T-cell (primary cell): ENCODE measurements at regions not wholly inside any gene's neighbourhood (a gene's known extent, or its start where the extent isn't known, plus 50 kb on each side); places are given as distances from the start of the nearest gene placed in this dataset.

Experiments
- ATAC-seq, 4 experiments: fragments of 200-7000 bp in 3 of 4; fragments of 150-1000 bp in 1 of 4; cut with Tn5 transposase; replicated peaks in 1 of 4; 1 replicate in 3 of 4; 2 replicates in 1 of 4; pipeline ENCODE4 v1.10.0; 2021; ENCODE audit warnings: moderate library complexity in 3 of 4, mild to moderate bottlenecking in 2 of 4, moderate number of reproducible peaks in 1 of 4
- CTCF ChIA-PET, 2 donors: fragments of 300-600 bp; sonication (Branson Sonifier 250); formaldehyde crosslinking; loops; one replicate each; lab custom pipeline; 2022; ENCODE audit warnings: antibody characterized with exemption in 2 of 2; lab: Charles Lee
- POLR2A ChIA-PET, 2 donors: fragments of 300-600 bp; sonication (Branson Sonifier 250); formaldehyde crosslinking; loops; one replicate each; lab custom pipeline; 2022; ENCODE audit warnings: antibody characterized with exemption in 2 of 2; lab: Charles Lee
- DNase-seq, 35 experiments: peaks; one replicate each; pipeline versions ENCODE4 v3.0.0 to v3.0.0-alpha.2; 2013 to 2023
- H3K27ac ChIP-seq: one replicate; pipeline ENCODE4 v1.5.1; 2013; ENCODE audit warnings: low read length
- H3K27me3 ChIP-seq, 2 experiments: replicated peaks in 1 of 2; 1 replicate in 1 of 2; 2 replicates in 1 of 2; pipeline versions ENCODE4 v1.6.1 to v1.7.0; 2013; ENCODE audit warnings: low read length in 1 of 2, mixed read lengths in 1 of 2; ENCODE audit not compliant: control insufficient read depth in 2 of 2, insufficient read depth in 2 of 2; ENCODE audit errors: extremely low read depth in 1 of 2
- H3K36me3 ChIP-seq, 2 donors: 1 replicate in 1 of 2; 2 replicates in 1 of 2; pipeline versions ENCODE4 v1.6.1 to v1.7.0; 2013; ENCODE audit warnings: low read length in 1 of 2; ENCODE audit not compliant: control insufficient read depth in 2 of 2, insufficient read depth in 1 of 2; ENCODE audit errors: extremely low read depth in 1 of 2
- H3K4me1 ChIP-seq, 2 experiments: 1 replicate in 1 of 2; 2 replicates in 1 of 2; pipeline versions ENCODE4 v1.6.1 to v1.7.0; 2013; ENCODE audit warnings: low read length in 2 of 2, mixed read lengths in 1 of 2; ENCODE audit not compliant: insufficient read depth in 2 of 2, control insufficient read depth in 1 of 2; ENCODE audit errors: extremely low read depth in 1 of 2
- H3K4me3 ChIP-seq, 2 donors: 1 replicate in 1 of 2; 2 replicates in 1 of 2; pipeline versions ENCODE4 v1.5.1 to v1.7.0; 2013; ENCODE audit warnings: mild to moderate bottlenecking in 2 of 2, low read length in 1 of 2, moderate library complexity in 1 of 2; ENCODE audit not compliant: control insufficient read depth in 1 of 2; ENCODE audit errors: extremely low read depth in 1 of 2
- H3K9me3 ChIP-seq: 2 replicates; pipeline ENCODE4 v1.7.0; 2013
- H3K27ac Mint-ChIP-seq, 2 donors: one replicate each; pipeline ENCODE4 v1.8.0; 2020 to 2021; ENCODE audit warnings: mild to moderate bottlenecking in 2 of 2, mixed read lengths in 2 of 2
- H3K27me3 Mint-ChIP-seq, 2 donors: one replicate each; pipeline ENCODE4 v1.8.0; 2021 to 2022; ENCODE audit warnings: mixed read lengths in 2 of 2
- H3K36me3 Mint-ChIP-seq: one replicate; pipeline ENCODE4 v1.8.0; 2021; ENCODE audit warnings: mixed read lengths
- H3K4me1 Mint-ChIP-seq, 3 donors: one replicate each; pipeline ENCODE4 v1.8.0; 2020 to 2022; ENCODE audit warnings: mixed read lengths in 3 of 3, mild to moderate bottlenecking in 1 of 3
- H3K4me3 Mint-ChIP-seq, 3 donors: one replicate each; pipeline ENCODE4 v1.8.0; 2020 to 2022; ENCODE audit warnings: mild to moderate bottlenecking in 3 of 3, mixed read lengths in 3 of 3, moderate library complexity in 3 of 3
- H3K9me3 Mint-ChIP-seq, 3 donors: one replicate each; pipeline ENCODE4 v1.8.0; 2020 to 2022; ENCODE audit warnings: mixed read lengths in 3 of 3
- WGBS: methylation state at CpG from one replicate; pipeline ENCODE4 v1.1.5; 2013; ENCODE audit warnings: missing lambda C conversion rate; ENCODE audit not compliant: insufficient coverage; 5-methylcytosine and 5-hydroxymethylcytosine counted together

DNA sequence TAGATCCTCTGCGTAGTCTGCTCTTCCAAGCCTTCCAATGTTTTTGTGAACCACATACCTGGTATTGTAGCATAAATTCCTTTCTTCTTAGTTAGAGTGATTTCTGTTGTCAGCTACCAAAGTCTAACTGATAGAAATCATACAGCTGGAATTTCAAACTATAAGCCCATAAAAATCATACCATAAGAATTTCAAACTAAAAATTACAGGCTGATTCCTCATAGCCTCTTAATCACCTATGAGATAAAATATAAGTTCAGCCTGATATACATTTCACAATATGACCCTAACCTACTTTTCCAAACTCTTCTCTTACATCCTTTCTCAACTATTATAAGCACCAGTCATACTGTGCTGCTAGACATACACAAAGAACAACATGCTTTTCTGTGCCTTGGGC lies 64.8 kb downstream of the PTHLH start:
- Mint-ChIP-seq H3K4me1 (no peaks in the 10 kb centered on the region), H3K27ac (no peak overlapping the region), H3K36me3 (peaks cover 3% of the 10 kb centered on the region), H3K9me3 (peaks cover 0 to 9% (median 4%) of the 10 kb centered on the region in 3 donors), H3K27me3 (peaks cover 0 to 16% of the 10 kb centered on the region in 2 donors), H3K4me3 (no peak overlapping the region)
- H3K4me1 ChIP-seq = no peaks in the 10 kb centered on the region
- WGBS = no CpG with 5 or more reads among the region's 1 CpG
- no peak for DNase-seq
- ChIA-PET POLR2A (interaction anchor here in 1 of 2 donors (0.6 kb wide), 1 partner anchor 24 kb away, joined by 4 read pairs; no protein-coding TSS in a partner anchor), CTCF (no interaction called here)
- no peak for ATAC-seq
- no peak overlapping the region for H3K27ac ChIP-seq
- no peaks in the 10 kb centered on the region for H3K9me3 ChIP-seq
- H3K4me3 ChIP-seq = no peak overlapping the region
- H3K27me3 ChIP-seq = no peaks in the 10 kb centered on the region
- no peaks in the 10 kb centered on the region for H3K36me3 ChIP-seq

DNA sequence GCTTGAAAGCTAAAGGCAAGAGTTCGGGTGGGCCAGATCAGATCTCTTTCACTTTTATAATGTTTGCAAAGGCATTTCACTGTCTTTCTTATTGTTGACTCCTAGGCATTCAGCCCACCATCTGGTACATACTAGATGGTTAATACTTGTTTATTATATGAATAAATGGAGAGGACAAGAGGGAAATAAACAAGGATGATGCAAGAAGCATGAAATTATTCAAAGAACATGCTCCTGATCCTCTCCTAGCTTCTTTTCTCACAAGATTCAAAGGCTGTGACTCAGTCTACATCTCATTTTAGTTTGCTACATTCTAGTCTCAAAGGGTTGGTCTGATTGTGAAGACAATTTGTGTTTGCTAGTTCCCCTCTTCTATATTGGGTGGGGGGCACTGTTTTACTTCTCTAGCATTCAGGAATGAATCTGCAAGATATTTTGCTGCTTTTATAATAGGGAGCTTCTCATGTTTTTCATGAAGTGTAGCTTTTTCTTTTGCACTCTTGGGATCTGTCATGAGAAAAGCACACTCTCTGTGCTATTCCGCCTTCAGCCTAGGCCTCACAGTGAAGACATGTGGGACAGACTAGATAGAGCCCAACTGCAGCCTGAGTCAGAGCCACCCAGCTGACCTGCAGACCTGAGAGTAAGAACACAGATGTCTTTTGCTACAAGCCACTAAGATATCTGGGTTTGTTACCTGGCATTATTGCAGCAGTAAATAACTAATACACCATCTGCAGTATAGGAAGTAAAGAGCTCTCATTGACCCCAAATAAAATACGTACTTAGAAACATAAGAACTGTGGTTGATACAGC lies 65.7 kb downstream of the PTHLH start:
- no peak overlapping the region for H3K27ac Mint-ChIP-seq
- H3K36me3 Mint-ChIP-seq = peaks cover 3% of the 10 kb centered on the region
- peaks cover 0 to 16% of the 10 kb centered on the region in 2 donors for H3K27me3 Mint-ChIP-seq
- ChIA-PET POLR2A (interaction anchor here in 1 of 2 donors (0.6 kb wide), 2 partner anchors 23 to 28 kb away, joined by 3 to 4 read pairs; no protein-coding TSS in a partner anchor), CTCF (no interaction called here)
- no peak overlapping the region for H3K4me3 Mint-ChIP-seq
- WGBS = 85% methylated on average over 2 of the region's 3 CpGs
- no peaks in the 10 kb centered on the region for H3K9me3 ChIP-seq
- ATAC-seq (no peak), DNase-seq (no peak)
- H3K27me3 ChIP-seq = no peaks in the 10 kb centered on the region
- no peak overlapping the region for H3K4me3 ChIP-seq
- no peak overlapping the region for H3K27ac ChIP-seq
- no peaks in the 10 kb centered on the region for H3K4me1 Mint-ChIP-seq
- no peaks in the 10 kb centered on the region for H3K4me1 ChIP-seq
- no peaks in the 10 kb centered on the region for H3K36me3 ChIP-seq
- peaks cover 0 to 9% (median 4%) of the 10 kb centered on the region in 3 donors for H3K9me3 Mint-ChIP-seq

DNA sequence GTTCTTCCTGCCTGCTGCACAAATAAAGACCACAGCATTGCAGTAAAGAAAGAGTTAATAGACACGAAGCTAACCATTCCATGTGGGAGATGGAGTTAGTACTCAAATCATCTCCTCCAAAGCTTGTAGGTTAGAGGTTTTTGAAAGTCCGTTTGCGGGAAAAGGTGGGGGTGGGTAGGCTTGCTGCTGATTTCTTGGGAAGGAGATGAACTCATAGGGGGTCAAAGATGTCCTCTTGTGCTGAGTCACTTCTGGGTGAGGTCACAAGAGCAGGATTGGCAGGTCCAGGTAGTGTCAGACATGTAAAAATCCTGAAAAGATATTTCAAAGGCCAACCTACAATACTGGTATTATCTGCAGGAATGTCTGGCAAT lies 66.4 kb downstream of the PTHLH start:
- Mint-ChIP-seq H3K27me3 (peaks cover 0 to 15% of the 10 kb centered on the region in 2 donors), H3K27ac (no peak overlapping the region), H3K9me3 (peaks cover 0 to 5% (median 4%) of the 10 kb centered on the region in 3 donors), H3K4me3 (no peak overlapping the region), H3K4me1 (no peaks in the 10 kb centered on the region), H3K36me3 (peaks cover 3% of the 10 kb centered on the region)
- H3K9me3 ChIP-seq = no peaks in the 10 kb centered on the region
- H3K27ac ChIP-seq = no peak overlapping the region
- WGBS = 100% methylated on average over 1 of the region's 3 CpGs
- ChIA-PET CTCF (interaction anchor here in 1 of 2 donors (0.7 kb wide), 1 partner anchor 244 kb away, joined by 5 read pairs; no protein-coding TSS in a partner anchor), POLR2A (interaction anchor here (0.6 kb wide), 2 partner anchors 20 to 27 kb away, joined by 3 to 8 read pairs; no protein-coding TSS in a partner anchor)
- DNase-seq = no peak
- no peak for ATAC-seq
- H3K4me3 ChIP-seq = no peak overlapping the region
- H3K36me3 ChIP-seq = no peaks in the 10 kb centered on the region
- no peaks in the 10 kb centered on the region for H3K4me1 ChIP-seq
- H3K27me3 ChIP-seq = no peaks in the 10 kb centered on the region

DNA sequence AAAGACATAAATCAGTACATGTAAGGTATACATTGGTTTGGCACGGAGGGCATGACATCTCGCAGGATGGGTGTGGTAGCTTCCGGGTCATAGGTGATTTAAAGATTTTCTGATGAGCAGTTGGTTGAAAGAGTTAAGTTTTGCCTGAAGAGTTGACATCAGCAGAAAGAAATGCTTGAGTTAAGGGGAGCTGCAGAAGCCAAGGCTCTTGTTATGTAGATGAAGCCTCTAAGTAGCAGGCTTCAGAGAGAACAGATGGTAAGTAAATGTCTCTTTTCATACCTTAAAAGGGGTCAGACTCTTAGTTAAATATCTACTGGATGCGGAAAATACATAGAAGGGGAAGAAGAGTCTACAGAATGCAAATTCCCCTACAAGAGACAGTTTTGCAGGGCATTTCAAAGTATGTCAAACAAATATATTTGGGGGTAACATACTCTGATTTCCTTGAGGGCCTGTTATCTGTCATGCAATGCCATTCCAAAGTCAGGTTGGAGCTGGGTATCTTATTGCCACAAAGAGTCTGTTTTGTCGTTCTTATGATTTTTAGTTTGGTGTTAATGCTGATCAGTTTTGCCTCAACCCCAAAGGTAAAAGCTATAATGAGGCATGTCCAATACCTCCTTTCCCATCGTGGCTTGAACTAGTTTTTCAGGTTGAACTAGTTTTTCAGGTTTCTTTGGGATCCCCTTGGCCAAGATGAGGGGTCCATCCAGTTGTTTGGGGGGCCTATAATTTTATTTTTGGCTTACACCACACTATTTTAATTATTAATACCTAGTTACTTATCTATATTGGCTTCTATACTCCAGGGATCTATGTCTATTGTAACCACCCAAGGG lies 67.0 kb downstream of the PTHLH start:
- peaks cover 0 to 18% of the 10 kb centered on the region in 2 donors for H3K27me3 Mint-ChIP-seq
- DNase-seq = no peak
- H3K27ac Mint-ChIP-seq = no peak overlapping the region
- Histone ChIP-seq H3K4me3 (no peak overlapping the region), H3K36me3 (no peaks in the 10 kb centered on the region), H3K27ac (no peak overlapping the region), H3K4me1 (no peaks in the 10 kb centered on the region), H3K27me3 (no peaks in the 10 kb centered on the region), H3K9me3 (no peaks in the 10 kb centered on the region)
- H3K9me3 Mint-ChIP-seq = peaks cover 0 to 4% (median 4%) of the 10 kb centered on the region in 3 donors
- no peak for ATAC-seq
- WGBS = 87% methylated on average over 3 of the region's 6 CpGs
- POLR2A ChIA-PET = interaction anchor here in 1 of 2 donors (0.6 kb wide), 1 partner anchor 21 kb away, joined by 8 read pairs; no protein-coding TSS in a partner anchor
- H3K4me3 Mint-ChIP-seq = no peak overlapping the region
- CTCF ChIA-PET = interaction anchor here in 1 of 2 donors (0.7 kb wide), 1 partner anchor 243 kb away, joined by 5 read pairs; no protein-coding TSS in a partner anchor
- peaks cover 3% of the 10 kb centered on the region for H3K36me3 Mint-ChIP-seq
- H3K4me1 Mint-ChIP-seq = no peaks in the 10 kb centered on the region

DNA sequence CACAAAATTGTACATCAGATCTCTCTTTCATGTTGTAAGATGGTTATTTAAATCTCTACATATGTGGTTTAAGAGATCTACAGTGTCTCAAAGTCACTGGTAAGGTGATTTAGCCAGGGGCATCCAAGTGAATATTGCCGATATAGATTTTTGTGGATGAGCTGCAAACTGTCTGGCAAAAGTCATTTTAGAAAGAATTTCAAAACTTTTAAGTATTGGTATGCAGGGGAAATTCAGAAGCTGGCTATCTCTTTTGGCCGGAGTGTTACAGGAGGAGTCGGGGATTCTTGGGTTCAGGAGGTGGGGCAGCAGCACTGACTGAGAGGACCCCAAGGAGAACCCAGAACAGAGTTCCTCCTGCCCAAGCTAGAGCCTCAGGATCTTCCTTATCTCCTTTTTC lies 69.9 kb downstream of the PTHLH start:
- Histone ChIP-seq H3K27ac (no peak overlapping the region), H3K9me3 (no peaks in the 10 kb centered on the region), H3K4me3 (no peak overlapping the region), H3K4me1 (no peaks in the 10 kb centered on the region), H3K36me3 (no peaks in the 10 kb centered on the region), H3K27me3 (no peaks in the 10 kb centered on the region)
- DNase-seq (no peak), ATAC-seq (no peak)
- Mint-ChIP-seq H3K27me3 (peaks cover 0 to 12% of the 10 kb centered on the region in 2 donors), H3K9me3 (peaks cover 0 to 4% (median 0%) of the 10 kb centered on the region in 3 donors), H3K4me1 (no peaks in the 10 kb centered on the region), H3K36me3 (peaks cover 3% of the 10 kb centered on the region), H3K4me3 (no peak overlapping the region), H3K27ac (no peak overlapping the region)
- CTCF ChIA-PET = no interaction called here
- POLR2A ChIA-PET = no interaction called here
- WGBS = 100% methylated on average over 1 of the region's 3 CpGs

DNA sequence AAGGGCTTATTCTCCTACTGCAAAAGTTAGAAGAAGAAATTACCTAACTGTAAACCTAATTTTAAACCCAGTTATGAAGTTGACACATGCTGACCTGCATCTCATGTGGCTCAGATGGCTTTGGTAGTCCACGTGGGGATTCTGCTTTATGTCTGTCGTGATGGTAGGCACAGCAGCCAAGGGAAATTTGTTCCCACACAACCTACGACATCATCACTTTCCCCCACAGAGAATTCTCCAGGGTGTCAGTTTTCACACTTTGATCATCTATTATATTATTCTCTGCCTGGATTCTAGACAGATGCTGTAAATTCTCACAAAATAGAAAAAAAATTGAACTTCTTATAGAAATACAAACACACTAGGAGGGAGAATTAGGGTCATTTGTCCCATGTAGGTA lies 70.6 kb downstream of the PTHLH start:
- Mint-ChIP-seq H3K27me3 (peaks cover 0 to 12% of the 10 kb centered on the region in 2 donors), H3K4me1 (no peaks in the 10 kb centered on the region), H3K9me3 (peaks cover 0 to 4% (median 0%) of the 10 kb centered on the region in 3 donors), H3K27ac (no peak overlapping the region), H3K36me3 (peaks cover 3% of the 10 kb centered on the region), H3K4me3 (no peak overlapping the region)
- no peaks in the 10 kb centered on the region for H3K4me1 ChIP-seq
- POLR2A ChIA-PET = no interaction called here
- ATAC-seq (no peak), DNase-seq (no peak)
- H3K27ac ChIP-seq = no peak overlapping the region
- CTCF ChIA-PET = interaction anchor here (0.5 to 1.0 kb wide), 2 partner anchors 29 to 1108 kb away, joined by 3 to 4 read pairs; no protein-coding TSS in a partner anchor
- H3K4me3 ChIP-seq = no peak overlapping the region
- H3K9me3 ChIP-seq = no peaks in the 10 kb centered on the region
- H3K36me3 ChIP-seq = no peaks in the 10 kb centered on the region
- WGBS = no CpG with 5 or more reads among the region's 3 CpGs
- no peaks in the 10 kb centered on the region for H3K27me3 ChIP-seq
